ENCODE measurements at regions not wholly inside any gene's neighbourhood (a gene's known extent, or its start where the extent isn't known, plus 50 kb on each side); places are given as distances from the start of the nearest gene placed in this dataset.
A peak's percentile ranks its signal among the peaks of the same experiment; 100 is the strongest.
"Not testable (repeated sequence)": the region's sequence is repeated elsewhere in the genome, so short reads cannot be mapped to it uniquely, and the experiment has no call there.

- no peak for DNase-seq
Observed at GRCh38 chr14:49105512-49105911, 480.7 kb downstream of the RPS29 start.

GRCh38 chr14:49092345-49092744 lies 493.8 kb downstream of the RPS29 start:
- no peak for DNase-seq

DNA sequence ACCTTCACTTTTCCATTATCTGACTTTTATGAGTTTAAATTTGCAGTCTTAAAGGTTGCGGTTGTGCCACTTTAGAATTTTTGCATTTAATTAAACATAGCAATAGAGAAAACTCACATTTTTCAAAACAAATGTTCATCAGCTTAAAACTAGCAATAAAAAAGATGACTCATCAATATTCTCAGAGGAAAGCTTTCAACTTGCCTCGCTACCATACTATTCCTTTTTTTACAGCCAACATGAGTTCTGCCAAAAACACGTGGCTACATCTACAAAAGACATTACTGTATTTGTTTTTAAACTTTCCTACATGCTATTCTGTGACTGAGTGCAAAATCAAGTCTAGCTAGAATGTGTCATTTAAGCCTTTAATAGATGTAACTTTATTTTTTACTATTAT lies 497.1 kb downstream of the RPS29 start:
- DNase-seq, result no peak

DNA sequence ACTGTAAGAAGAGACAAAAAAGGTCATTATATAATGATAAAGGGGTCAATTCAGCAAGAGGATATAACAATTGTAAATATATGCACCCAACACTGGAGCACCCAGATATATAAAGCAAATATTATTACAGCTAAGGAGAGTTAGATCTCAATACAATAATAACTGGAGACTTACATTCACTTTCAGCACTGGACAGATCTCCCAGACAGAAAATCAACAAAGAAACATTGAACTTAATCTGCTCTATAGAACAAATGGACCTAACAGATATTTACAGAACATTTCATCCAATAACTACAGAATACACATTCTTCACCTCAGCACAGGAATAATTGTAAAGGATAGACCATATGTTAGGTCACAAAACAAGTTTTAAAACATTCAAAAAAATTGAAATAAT lies 512.9 kb downstream of the RPS29 start:
- DNase-seq, result not testable (repeated sequence)

DNA sequence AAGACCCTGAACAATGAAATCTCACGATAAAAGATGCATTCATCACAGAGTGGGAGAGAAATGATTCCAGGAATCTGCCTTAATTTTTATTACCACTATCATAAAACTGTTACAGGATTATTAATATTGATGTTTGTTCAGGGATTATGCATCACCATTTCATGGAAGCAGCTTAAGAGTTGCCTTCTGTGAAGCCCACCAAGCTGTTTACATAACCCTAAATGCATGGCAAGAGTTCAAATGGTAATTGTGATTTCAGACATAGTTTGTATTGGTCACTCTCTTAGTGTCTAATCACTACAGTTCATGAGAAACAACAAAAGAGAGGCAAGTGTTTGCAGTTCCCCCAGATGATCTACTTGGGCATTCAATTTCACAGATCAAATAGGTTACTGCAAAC lies 527.7 kb downstream of the RPS29 start:
- DNase-seq, result no peak

GRCh38 chr14:49057838-49058510 lies 528.2 kb downstream of the RPS29 start:
- DNase-seq, result no peak

GRCh38 chr14:49056021-49056420 lies 530.2 kb downstream of the RPS29 start:
- no peak for DNase-seq

- DNase-seq, result no peak
Observed at GRCh38 chr14:49052521-49052920, 533.7 kb downstream of the RPS29 start.

DNA sequence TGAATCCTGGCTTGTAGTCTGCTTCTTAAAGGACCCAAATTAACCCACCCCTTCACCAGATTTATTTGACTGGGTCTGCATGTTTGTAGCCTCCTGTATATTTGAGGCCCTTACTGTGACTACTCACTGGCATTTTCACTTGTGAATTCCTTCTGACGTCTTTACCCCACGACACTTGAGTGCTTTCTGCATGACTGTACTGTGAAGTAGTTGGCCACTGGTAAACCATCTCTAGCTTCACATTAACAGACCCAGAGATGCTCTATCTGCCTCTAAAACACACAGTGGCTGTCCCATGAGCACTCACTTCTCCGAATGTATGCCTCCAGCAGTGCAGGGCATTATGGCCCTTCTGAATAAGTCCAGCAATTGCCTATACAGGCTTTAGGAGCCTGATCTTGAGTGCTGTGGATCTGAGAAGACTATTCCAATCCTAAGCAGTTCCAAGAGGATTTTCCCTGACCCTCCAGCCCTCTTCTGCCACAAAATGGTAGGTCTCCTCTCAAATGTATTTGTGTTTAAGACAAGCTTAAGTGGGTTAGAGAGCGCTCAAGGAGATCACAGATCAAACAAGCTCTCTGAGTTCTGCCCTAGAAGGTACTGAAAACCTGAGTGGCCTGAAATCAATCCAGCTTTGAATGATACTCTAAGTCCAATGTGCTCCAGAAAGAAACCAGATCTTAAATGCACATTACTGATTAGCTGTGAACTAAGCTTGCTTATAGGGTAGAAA lies 534.7 kb downstream of the RPS29 start:
- DNase-seq, result no peak

DNA sequence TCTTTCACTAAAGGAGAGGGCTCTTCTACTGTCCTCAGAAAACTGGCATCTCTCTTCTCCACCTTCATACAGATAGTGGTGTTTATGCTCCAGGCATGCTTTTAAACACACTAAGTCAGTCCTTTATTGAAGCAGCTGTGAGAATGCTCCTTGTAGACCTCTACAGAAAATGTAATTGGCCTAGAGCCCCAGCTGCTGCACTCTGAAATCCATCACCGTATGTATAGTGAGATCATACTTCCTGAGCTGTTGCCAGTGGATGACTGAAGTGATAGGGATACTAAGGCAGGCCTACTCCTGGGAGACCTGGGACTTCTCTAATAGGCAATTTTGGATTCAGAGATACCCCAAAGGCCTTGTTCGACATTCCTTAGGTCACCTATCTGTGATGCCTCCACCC lies 535.4 kb downstream of the RPS29 start:
- DNase-seq, result no peak

- no peak for DNase-seq
Observed at GRCh38 chr14:49049711-49050110, 536.5 kb downstream of the RPS29 start.

DNA sequence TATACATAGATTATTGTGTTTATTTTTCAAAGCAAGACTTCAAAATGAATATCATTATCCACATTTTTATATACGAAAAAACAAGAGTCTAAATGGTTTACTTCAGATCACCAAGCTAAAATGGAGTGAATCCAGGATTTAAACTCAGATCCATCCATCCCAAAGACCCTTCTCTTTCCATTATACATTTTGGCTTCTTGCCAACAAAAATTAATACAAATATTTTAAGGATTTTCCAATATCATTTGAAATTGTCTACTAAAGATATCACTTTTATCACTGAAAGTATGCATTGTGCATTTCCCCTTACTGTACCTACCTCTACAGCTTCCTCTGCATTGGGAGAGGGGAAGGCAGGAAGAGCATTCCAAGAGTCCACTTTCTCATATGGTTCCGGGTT lies 541.2 kb downstream of the RPS29 start:
- DNase-seq, result no peak

GRCh38 chr14:49036984-49037516 lies 549.1 kb downstream of the RPS29 start:
- DNase-seq, result no peak

DNA sequence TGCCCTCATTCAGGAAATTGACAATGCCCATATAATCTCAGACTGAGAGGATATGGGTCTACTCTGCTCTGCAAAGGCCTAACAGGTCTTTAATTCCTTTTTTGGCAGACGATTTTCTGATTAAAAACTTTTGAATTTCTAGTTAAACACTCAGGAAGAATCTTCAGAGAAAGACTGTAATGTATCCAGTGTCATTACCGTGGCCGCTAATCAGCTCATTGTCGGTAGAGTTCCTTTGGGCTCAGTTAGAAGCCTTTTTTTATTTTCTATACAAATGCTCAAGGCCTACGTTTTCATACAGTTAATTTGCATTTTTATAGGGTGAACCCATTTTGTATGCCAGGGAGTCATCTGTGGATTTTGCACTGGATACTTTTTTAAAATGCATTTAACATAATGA lies 549.9 kb downstream of the RPS29 start:
- DNase-seq, result peak; percentile 6

DNA sequence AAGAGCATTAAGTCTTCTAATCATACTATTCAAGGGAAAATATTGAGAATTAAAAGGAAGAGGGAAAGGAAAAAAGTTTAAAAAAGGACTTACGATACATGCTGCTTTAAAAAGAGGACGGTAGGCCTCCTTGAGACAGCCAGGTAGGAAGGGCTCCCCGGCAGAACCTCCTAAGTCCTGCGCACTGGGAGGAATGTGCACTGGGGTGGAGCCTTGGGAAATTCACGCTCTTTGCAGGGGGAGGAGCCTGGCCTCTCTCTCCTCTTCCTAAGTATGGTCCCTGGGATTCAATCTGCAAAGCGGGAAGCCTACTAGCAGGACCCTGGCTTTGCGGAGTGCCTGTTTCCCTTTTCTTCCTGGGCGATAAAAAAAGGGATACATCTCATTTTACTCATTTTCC lies 553.0 kb downstream of the RPS29 start:
- no peak for DNase-seq

GRCh38 chr14:49031710-49032109 lies 554.5 kb downstream of the RPS29 start:
- not testable (repeated sequence) for DNase-seq

DNA sequence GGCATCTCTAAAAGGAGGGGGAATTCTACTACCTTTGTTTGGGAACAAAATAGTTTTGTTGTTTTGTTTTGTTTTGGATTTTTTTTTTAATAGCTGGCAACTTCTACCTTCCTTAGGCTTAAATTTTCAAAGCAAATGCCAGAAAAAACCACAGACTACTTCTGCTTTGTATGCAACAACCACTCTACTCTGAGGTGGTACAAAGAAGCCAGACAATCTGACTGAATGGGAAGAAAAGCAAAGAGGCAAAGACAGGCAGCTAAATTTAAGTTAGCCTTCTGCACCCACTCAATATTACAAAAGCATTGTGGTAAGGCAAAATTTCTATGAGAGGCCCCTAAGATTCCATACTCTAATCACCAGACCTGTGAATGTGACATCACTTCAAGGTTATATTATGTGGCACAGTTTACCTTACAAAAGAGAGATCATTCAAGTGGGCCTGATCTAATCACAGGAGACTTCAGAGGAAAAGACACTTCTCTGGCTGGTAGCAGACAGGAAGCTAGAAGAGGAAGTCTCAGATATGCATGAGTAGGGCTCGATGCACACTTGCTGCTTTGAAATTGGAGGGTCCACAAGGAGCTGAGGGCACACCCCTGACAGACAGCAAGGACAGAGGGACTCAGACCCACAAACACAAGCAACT lies 566.6 kb downstream of the RPS29 start:
- DNase-seq, result no peak

GRCh38 chr14:49017447-49017846 lies 568.7 kb downstream of the RPS29 start:
- DNase-seq, result no peak

GRCh38 chr14:49016381-49016780 lies 569.8 kb downstream of the RPS29 start:
- DNase-seq, result no peak

DNA sequence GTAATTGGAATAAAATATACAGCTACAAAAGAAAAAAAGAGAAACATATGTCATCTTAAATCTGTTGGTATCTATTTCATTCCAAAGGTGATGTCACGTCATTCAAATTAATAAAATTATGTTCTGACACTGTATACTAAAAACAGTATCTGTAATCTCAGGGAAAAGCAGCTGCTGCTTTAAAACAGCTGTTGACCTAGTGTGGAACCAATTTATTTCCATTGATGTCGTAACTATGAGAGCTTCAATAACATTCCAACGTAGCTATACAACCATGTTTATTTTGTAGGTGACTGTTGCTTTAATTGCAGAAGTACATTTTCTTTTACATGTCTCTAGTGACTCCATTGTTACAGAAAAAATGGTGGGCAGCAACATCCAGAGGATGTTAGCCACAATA lies 571.7 kb downstream of the RPS29 start:
- no peak for DNase-seq

DNA sequence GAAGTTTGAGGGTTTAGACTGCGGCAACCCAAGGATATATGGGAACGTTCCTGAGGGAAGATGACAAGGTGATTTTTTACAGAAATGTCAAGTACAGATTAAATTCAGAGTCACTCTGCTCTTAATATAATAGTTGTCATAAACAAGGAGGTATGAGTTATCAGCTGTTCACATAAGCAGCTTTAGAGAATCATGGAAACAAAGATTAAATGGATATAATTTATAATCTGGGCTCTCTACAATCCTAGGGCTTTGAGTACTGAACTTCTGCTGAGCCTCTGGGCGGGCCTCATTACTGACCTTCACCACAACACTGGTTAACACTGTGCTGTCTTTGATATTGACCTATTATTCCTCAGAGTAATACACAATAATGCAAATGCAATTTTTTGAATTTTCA lies 577.8 kb downstream of the RPS29 start:
- DNase-seq, result no peak

GRCh38 chr14:48991141-48991540 lies 595.0 kb downstream of the RPS29 start:
- DNase-seq, result no peak

DNA sequence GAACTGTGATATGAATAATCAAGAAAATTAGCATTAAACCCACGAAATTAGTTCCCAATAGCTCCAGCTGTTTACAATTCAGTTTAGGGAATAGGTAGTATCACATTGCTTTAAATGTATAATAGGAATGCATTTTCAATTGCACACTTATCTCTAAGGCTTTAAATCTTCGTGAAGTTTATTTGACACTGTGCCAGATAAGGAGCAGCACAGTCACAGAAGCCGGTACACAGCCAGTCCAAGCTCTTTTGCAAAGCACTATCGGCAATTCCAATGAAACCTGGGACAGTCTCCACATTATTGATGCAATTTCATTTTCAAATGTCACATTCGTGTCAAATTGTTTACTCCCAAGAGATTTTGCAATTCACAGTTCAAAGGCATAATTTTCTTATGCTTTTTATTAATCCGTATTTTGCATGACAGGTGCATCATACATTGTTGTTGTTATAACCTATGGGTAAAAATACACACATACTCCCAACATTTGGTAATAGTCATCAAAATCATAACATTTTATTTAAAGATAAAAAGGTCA lies 602.8 kb downstream of the RPS29 start:
- peak; percentile 66 for DNase-seq

DNA sequence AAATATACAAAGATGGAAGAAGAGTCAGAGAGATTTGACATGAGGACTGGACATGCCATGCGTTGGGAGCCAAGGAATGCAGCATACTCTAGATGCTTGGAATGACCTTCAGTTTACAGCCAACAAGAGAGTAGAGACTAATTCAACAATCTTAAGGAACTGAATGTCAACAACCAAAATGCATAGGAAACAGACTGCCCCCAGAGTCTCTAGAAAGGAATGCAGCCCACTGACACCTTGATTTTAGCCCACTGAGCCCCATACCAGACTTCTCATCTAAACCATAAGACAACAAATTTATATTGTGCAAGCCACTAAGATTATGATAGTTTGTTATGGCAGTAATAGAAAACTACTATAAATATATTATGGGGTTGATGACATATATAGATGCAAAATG lies 611.2 kb downstream of the RPS29 start:
- DNase-seq, result no peak
